Right lobe of liver (tissue), 6 donors: ENCODE measurements at regions not wholly inside any gene's neighbourhood (a gene's known extent, or its start where the extent isn't known, plus 50 kb on each side); places are given as distances from the start of the nearest gene placed in this dataset.

ENCODE experiments used
- ATAC-seq, 4 donors: fragments of 200-7000 bp; cut with Tn5 transposase; one replicate each; pipeline ENCODE4 v1.9.1; 2020; ENCODE audit warnings: mild to moderate bottlenecking in 4 of 4, moderate library complexity in 4 of 4
- DNase-seq, 3 donors: peaks; one replicate each; pipeline ENCODE4 v3.0.0-alpha.2; 2020
- H3K27ac ChIP-seq, 3 donors: fragments of 200-600 bp; one replicate each; pipeline ENCODE4 v1.8.0; 2022
- H3K27me3 ChIP-seq, 2 donors: fragments of 200-600 bp; one replicate each; pipeline ENCODE4 v1.8.0; 2022
- H3K36me3 ChIP-seq, 4 donors: fragments of 200-600 bp; sonication (generic) in 1 of 4; one replicate each; pipeline versions ENCODE4 v1.5.1 to v1.8.0; 2017 to 2022; ENCODE audit warnings: control low read depth in 1 of 4
- H3K4me1 ChIP-seq, 4 donors: fragments of 200-600 bp; sonication (generic) in 1 of 4; one replicate each; pipeline versions ENCODE4 v1.5.1 to v1.8.0; 2017 to 2022; ENCODE audit warnings: control low read depth in 1 of 4
- H3K4me3 ChIP-seq, 3 donors: fragments of 200-600 bp; one replicate each; pipeline ENCODE4 v1.8.0; 2022
- H3K9me3 ChIP-seq, 4 donors: fragments of 200-600 bp; sonication (generic) in 1 of 4; one replicate each; pipeline versions ENCODE4 v1.5.1 to v1.8.0; 2017 to 2022; ENCODE audit warnings: control low read depth in 1 of 4
- POLR2A ChIP-seq: fragments of 450-650 bp; IDR thresholded peaks from one replicate; pipeline ENCODE4 v1.6.1; 2017; ENCODE audit warnings: antibody characterized with exemption, mild to moderate bottlenecking
- WGBS: methylation state at CpG from one replicate; pipeline ENCODE4 v1.1.6; 2018; ENCODE audit warnings: low coverage, low lambda C conversion rate; ENCODE audit not compliant: insufficient coverage; ENCODE audit errors: missing lambda C conversion rate; 5-methylcytosine and 5-hydroxymethylcytosine counted together
- intact Hi-C, 2 donors: fragments of 100-400 bp; cut with DNase I; formaldehyde crosslinking; loops; one replicate each; pipeline versions ENCODE4 v1.11.2 to v1.14.1; 2022
- TF ChIP-seq, protein P1 (sequence below), 4 donors: fragments of 200-600 bp in 3 of 4; fragments of 450-650 bp in 1 of 4; IDR thresholded peaks; one replicate each; pipeline versions ENCODE4 v1.5.1 to v1.8.0; 2016 to 2022; ENCODE audit warnings: antibody characterized with exemption in 4 of 4, mild to moderate bottlenecking in 2 of 4
- donor health status: DM: no; HTN: yes; CAD: no.
- donor health status: DM: no; HTN: no; CAD: no.
- donor health status: DM: no; HTN: no; CAD: no.
- donor health status: DM: no; HTN: yes; CAD: no.
- donor health status: DM: no; HTN: yes; CAD: no.

DNA sequence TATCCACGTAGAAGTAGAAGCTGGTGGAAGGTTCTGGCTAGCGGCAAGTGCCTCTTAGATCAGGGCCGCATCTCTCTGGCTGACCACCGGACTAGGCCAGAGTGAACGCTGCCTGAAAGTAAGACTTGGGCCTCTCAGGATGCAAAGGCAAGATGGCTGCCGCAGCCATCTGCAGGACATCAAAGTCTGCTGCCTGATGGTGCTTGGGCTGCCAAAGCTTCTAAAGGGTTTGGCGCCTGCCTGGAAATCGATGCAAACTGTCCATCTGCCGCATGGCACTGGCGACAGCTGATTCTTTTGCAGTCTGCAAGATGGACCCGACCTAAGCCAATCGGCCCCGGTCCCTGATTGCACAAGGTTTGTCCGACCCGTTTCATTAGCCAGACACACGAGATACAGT is 196.7 kb upstream of the TBC1D5 start:
- no peaks in the 10 kb centered on the region for H3K4me1 ChIP-seq
- no peaks in the 10 kb centered on the region for H3K36me3 ChIP-seq
- no peak for ATAC-seq
- H3K27ac ChIP-seq, result no peak overlapping the region
- TF ChIP-seq, protein P1, sequence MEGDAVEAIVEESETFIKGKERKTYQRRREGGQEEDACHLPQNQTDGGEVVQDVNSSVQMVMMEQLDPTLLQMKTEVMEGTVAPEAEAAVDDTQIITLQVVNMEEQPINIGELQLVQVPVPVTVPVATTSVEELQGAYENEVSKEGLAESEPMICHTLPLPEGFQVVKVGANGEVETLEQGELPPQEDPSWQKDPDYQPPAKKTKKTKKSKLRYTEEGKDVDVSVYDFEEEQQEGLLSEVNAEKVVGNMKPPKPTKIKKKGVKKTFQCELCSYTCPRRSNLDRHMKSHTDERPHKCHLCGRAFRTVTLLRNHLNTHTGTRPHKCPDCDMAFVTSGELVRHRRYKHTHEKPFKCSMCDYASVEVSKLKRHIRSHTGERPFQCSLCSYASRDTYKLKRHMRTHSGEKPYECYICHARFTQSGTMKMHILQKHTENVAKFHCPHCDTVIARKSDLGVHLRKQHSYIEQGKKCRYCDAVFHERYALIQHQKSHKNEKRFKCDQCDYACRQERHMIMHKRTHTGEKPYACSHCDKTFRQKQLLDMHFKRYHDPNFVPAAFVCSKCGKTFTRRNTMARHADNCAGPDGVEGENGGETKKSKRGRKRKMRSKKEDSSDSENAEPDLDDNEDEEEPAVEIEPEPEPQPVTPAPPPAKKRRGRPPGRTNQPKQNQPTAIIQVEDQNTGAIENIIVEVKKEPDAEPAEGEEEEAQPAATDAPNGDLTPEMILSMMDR (IDR thresholded peaks at IDR 0.05), result no peak
- TF ChIP-seq POLR2A, result no peak
- H3K4me3 ChIP-seq, result no peak overlapping the region
- no peaks in the 10 kb centered on the region for H3K9me3 ChIP-seq
- 68% methylated on average over 6 of the region's 16 CpGs for WGBS
- H3K27me3 ChIP-seq, result no peaks in the 10 kb centered on the region
- DNase-seq, result no peak
- intact Hi-C loops, result no loop called here

DNA sequence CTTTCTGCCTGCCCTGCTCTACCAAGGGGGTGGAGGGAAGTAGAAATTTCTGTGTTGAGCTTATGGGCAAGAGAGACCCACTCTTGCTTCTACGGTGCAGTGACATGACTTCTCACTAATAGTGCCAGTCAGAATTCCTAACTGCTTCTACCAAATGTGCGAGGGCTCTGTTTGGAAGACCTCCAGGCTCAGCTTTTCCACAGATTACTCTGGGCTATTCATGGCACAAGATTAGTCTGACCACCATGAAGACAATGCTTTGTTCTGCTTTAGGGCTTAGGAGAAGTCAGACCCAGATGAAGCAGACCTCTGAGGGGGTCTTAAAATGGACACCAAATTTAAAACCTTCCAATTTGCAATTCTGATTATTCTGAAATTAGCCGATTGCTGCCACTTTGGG is 195.9 kb upstream of the TBC1D5 start:
- intact Hi-C loops, result no loop called here
- 56% methylated on average over 3 of the region's 3 CpGs for WGBS

DNA sequence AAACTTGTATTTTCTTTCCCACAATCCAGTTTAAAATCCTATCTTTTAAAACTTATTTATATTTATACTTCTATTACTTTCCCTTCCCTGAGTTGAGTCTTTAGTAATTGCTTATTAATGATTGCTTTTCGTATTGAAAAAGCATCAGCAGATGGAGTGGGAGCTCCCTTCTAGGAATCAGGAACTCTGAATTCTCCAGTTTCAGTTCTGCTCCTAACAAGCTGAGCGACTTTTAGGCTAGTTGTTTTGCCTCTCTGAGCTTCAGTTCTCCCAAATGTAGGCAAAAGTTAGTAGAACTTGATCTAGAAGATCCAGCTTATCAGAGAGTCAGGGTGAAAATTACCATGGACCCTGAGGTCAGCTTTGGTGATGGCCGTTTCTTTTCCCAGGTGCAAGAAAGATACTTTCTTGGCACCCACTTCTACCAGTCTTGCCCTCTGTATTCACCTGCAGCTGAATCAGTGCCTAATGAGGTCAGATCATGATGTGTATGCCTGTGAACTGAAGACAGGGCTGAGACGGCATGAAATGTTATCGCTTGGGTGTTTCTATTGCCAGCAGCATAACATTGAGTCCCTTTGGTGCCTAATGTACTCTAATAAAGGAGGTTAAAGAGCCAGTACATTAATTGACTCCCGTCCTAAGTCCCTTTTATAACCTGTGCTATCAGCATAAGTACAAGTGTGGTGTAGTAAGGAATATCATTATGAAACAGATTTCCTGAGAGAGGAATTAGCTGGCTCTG is 194.5 kb upstream of the TBC1D5 start:
- intact Hi-C loops, result no loop called here
- Histone ChIP-seq H3K36me3 (no peaks in the 10 kb centered on the region), H3K27me3 (no peaks in the 10 kb centered on the region), H3K27ac (no peak overlapping the region), H3K9me3 (no peaks in the 10 kb centered on the region), H3K4me3 (no peak overlapping the region), H3K4me1 (no peaks in the 10 kb centered on the region)
- ATAC-seq (no peak), DNase-seq (no peak)
- WGBS, result 47% methylated on average over 6 of the region's 6 CpGs
- TF ChIP-seq, protein P1 (IDR thresholded peaks at IDR 0.05), result no peak
- no peak for TF ChIP-seq POLR2A

More for the DNA sequence above, 195.9 kb upstream of the TBC1D5 start:
- no peak overlapping the region for H3K4me3 ChIP-seq
- DNase-seq (no peak), ATAC-seq (no peak)
- H3K9me3 ChIP-seq, result no peaks in the 10 kb centered on the region
- no peaks in the 10 kb centered on the region for H3K27me3 ChIP-seq
- no peaks in the 10 kb centered on the region for H3K4me1 ChIP-seq
- H3K36me3 ChIP-seq, result no peaks in the 10 kb centered on the region
- no peak for TF ChIP-seq POLR2A
- no peak overlapping the region for H3K27ac ChIP-seq

DNA sequence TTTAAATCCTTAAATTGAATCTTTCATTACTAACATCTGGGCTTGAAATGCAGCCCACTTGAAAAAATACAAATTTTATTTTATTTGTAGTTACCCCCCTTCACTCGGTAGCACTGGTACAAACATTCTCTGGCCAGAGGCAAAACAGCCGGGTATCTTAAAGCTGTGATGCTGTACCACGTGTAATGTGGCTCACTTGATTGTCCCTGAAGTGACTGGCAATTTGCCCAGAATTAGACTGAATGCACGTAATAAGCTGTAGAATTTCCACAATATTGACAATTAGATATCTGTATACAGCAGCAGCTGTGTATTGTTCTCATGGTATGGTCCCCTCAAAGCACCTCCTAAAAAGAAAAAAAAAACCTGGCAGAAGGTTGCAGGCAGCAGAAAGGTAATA is 192.8 kb upstream of the TBC1D5 start:
- DNase-seq (no peak), ATAC-seq (no peak)
- Histone ChIP-seq H3K9me3 (no peaks in the 10 kb centered on the region), H3K36me3 (no peaks in the 10 kb centered on the region), H3K27me3 (no peaks in the 10 kb centered on the region), H3K4me1 (no peaks in the 10 kb centered on the region), H3K27ac (no peak overlapping the region), H3K4me3 (no peak overlapping the region)
- TF ChIP-seq POLR2A, result no peak
- TF ChIP-seq, protein P1 (IDR thresholded peaks at IDR 0.05), result no peak
- intact Hi-C loops, result no loop called here
- WGBS, result 31% methylated on average over 4 of the region's 4 CpGs

DNA sequence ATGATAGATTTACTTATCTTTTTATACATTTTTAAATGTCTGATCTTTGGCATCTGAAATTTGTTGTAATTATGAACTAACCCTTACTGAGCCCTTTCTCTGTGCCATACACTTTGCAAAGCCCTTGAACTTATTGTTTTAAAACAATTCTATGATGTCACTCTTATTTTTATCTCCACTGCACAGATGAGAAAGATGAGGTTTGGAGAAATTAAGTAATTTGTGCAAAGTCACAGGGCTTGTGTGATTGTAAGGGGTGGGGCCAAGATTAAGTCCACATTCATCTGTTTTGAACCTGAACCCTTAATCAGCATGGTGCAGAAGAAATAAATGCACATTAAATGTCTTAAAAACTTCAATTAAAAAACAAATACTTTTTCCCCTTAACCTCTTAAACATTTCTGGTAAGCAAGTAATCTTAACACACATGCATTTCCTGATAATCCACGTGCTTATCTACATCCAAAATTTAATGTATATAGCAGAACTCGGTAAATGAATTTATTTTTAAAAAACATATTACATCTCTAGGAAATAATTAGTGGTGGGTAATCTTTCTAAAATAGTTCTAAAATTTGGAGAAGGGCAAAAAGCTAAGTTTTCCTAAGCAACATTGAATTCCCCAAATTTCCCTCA is 189.8 kb upstream of the TBC1D5 start:
- H3K4me3 ChIP-seq, result no peak overlapping the region
- DNase-seq (no peak), ATAC-seq (no peak)
- intact Hi-C loops, result no loop called here
- H3K4me1 ChIP-seq, result no peaks in the 10 kb centered on the region
- H3K36me3 ChIP-seq, result no peaks in the 10 kb centered on the region
- TF ChIP-seq POLR2A, result no peak
- TF ChIP-seq, protein P1 (IDR thresholded peaks at IDR 0.05), result no peak
- H3K9me3 ChIP-seq, result no peaks in the 10 kb centered on the region
- H3K27ac ChIP-seq, result no peak overlapping the region
- H3K27me3 ChIP-seq, result no peaks in the 10 kb centered on the region
- 51% methylated on average over 2 of the region's 2 CpGs for WGBS
